Thymus (tissue), 11 donors: ENCODE measurements at regions not wholly inside any gene's neighbourhood (a gene's known extent, or its start where the extent isn't known, plus 50 kb on each side); places are given as distances from the start of the nearest gene placed in this dataset.

Experiments used
- DNase-seq, 9 donors: peaks; one replicate each; pipeline ENCODE4 v3.0.0-alpha.2; 2013; ENCODE audit warnings: low spot score in 9 of 9, low read depth in 6 of 9, missing footprints in 1 of 9
- H3K27ac ChIP-seq, 2 donors: one replicate each; pipeline ENCODE4 v1.5.1; 2013; ENCODE audit warnings: control low read depth in 1 of 2, low read depth in 1 of 2, low read length in 1 of 2, mild to moderate bottlenecking in 1 of 2, moderate library complexity in 1 of 2
- H3K27me3 ChIP-seq, 2 donors: one replicate each; pipeline ENCODE4 v1.5.1; 2013; ENCODE audit warnings: low read length in 1 of 2; ENCODE audit not compliant: control insufficient read depth in 2 of 2, insufficient read depth in 1 of 2
- H3K36me3 ChIP-seq, 2 donors: one replicate each; pipeline ENCODE4 v1.5.1; 2013; ENCODE audit warnings: low read length in 1 of 2, mild to moderate bottlenecking in 1 of 2, moderate library complexity in 1 of 2; ENCODE audit not compliant: control insufficient read depth in 2 of 2, insufficient read depth in 2 of 2
- H3K4me1 ChIP-seq, 2 donors: one replicate each; pipeline ENCODE4 v1.5.1; 2013; ENCODE audit warnings: low read length in 2 of 2; ENCODE audit not compliant: control insufficient read depth in 2 of 2, insufficient read depth in 2 of 2
- H3K4me3 ChIP-seq, 2 donors: one replicate each; pipeline ENCODE4 v1.5.1; 2013; ENCODE audit warnings: low read length in 2 of 2, control low read depth in 1 of 2, mild to moderate bottlenecking in 1 of 2
- H3K9me3 ChIP-seq, 2 donors: one replicate each; pipeline ENCODE4 v1.5.1; 2013; ENCODE audit warnings: low read length in 1 of 2, mild to moderate bottlenecking in 1 of 2; ENCODE audit not compliant: control insufficient read depth in 2 of 2, insufficient read depth in 1 of 2
- WGBS: extraction: QIAGEN DNeasy Blood & Tissue Kit; methylation state at CpG from one replicate; pipeline ENCODE4 v1.1.7; 2013; 5-methylcytosine and 5-hydroxymethylcytosine counted together
- donor health status: healthy.

- no peak for DNase-seq
- Histone ChIP-seq H3K27me3 (no peaks in the 10 kb centered on the region), H3K4me3 (no peak overlapping the region), H3K9me3 (no peaks in the 10 kb centered on the region), H3K36me3 (no peaks in the 10 kb centered on the region), H3K27ac (no peak overlapping the region), H3K4me1 (no peaks in the 10 kb centered on the region)
- WGBS = 80% methylated on average over 1 of the region's 1 CpG
Measured at GRCh38 chr5:8299716-8300115, 430.8 kb downstream of the MTRR start.

- no peak for DNase-seq
- Histone ChIP-seq H3K27me3 (no peaks in the 10 kb centered on the region), H3K36me3 (no peaks in the 10 kb centered on the region), H3K4me1 (no peaks in the 10 kb centered on the region), H3K4me3 (no peak overlapping the region), H3K27ac (no peak overlapping the region), H3K9me3 (peaks cover 0 to 15% of the 10 kb centered on the region in 2 donors)
- 92% methylated on average over 2 of the region's 2 CpGs for WGBS
Measured at GRCh38 chr5:8304341-8304740, 435.4 kb downstream of the MTRR start.

DNA sequence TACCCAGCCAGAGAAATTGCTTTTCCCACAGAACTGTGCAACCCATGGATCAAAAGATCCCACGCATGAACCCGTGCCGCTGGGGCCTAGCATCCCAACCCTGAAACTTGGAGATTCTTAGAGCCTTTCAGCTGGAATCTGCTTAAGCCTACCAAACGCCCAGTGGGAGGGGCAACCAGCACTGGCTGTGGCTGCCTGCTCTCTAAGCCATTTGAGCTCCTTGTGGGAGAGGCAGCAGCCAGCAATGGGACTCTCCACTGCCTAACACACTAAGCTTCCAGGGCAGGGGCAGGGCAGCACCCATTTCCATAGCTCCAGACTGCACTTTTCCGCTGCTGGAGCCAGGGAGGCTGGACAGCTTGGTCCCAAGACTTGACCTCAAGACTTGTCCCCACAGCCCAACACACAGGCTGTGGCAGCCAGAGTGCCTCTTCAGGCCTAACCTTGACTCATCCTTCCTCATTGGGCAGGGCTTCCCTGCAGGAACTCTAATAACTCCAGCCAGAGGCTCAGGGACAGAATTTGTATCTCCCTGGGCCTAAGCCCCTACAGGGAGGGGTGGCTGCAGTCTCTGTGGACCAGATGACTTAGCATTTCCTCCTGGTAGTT, 437.4 kb downstream of the MTRR start:
- Histone ChIP-seq H3K4me3 (no peak overlapping the region), H3K36me3 (no peaks in the 10 kb centered on the region), H3K27ac (no peak overlapping the region), H3K27me3 (no peaks in the 10 kb centered on the region), H3K4me1 (no peaks in the 10 kb centered on the region), H3K9me3 (peaks cover 0 to 15% of the 10 kb centered on the region in 2 donors)
- 95% methylated on average over 5 of the region's 5 CpGs for WGBS
- no peak for DNase-seq

DNA sequence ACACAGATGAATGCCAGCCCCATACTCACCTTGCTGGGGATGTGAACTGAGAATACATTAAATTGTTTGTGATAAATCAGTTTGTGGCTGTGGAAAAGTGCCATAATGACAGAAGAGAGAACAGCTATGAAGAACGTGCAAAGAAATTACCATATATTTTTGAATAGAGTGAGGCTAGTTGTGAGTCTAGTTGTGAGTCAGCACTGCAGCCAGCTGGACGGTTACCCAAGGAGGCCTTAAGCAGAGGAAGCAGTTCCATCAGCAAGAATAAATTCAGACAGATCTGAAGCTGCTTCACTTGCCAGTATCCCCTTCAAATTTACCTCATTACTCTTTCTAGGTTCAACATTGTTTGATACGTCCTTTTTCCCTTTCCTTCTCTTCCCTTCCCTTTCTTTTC, 446.0 kb downstream of the MTRR start:
- H3K36me3 ChIP-seq = no peaks in the 10 kb centered on the region
- WGBS = 79% methylated on average over 3 of the region's 3 CpGs
- DNase-seq = no peak

DNA sequence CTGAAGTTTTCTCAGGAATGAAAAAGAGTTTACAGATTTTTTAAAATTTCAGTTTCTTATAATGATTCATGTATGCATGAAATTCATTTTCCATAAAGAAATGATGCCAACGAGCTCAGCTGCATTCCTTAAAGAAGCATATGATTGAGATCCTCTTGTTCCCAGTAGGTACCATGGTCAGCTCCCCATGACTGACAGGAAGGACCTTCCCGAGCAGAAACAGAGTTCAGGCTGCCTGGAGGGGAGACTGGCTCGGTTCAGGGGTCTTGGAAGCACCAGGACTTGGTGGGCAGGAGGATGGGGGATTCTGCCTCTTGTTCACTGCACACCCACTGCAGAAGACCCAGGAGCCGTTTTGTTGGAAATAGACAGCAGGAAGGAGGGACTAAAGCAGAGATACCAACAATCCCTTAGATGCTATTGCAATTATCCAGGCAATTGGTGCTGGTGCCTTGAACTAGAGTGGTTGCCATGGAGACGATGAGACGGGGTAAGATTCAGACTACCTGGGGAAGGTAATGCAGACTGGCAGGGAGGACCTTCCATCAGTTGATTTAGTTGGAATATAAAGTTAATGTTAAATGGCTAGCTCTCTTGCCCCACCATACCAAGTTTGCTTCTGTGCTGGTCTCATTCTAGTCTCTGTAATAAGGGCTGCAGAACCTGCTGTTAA, 447.8 kb downstream of the MTRR start:
- H3K27ac ChIP-seq = no peak overlapping the region
- no peaks in the 10 kb centered on the region for H3K9me3 ChIP-seq
- H3K4me1 ChIP-seq = no peaks in the 10 kb centered on the region
- WGBS = 40% methylated on average over 6 of the region's 6 CpGs
- no peak overlapping the region for H3K4me3 ChIP-seq
- no peak for DNase-seq
- no peaks in the 10 kb centered on the region for H3K27me3 ChIP-seq
- no peaks in the 10 kb centered on the region for H3K36me3 ChIP-seq

More for the DNA sequence above, 446.0 kb downstream of the MTRR start:
- no peak overlapping the region for H3K4me3 ChIP-seq
- no peaks in the 10 kb centered on the region for H3K9me3 ChIP-seq
- no peaks in the 10 kb centered on the region for H3K4me1 ChIP-seq
- H3K27me3 ChIP-seq = no peaks in the 10 kb centered on the region
- H3K27ac ChIP-seq = no peak overlapping the region

DNA sequence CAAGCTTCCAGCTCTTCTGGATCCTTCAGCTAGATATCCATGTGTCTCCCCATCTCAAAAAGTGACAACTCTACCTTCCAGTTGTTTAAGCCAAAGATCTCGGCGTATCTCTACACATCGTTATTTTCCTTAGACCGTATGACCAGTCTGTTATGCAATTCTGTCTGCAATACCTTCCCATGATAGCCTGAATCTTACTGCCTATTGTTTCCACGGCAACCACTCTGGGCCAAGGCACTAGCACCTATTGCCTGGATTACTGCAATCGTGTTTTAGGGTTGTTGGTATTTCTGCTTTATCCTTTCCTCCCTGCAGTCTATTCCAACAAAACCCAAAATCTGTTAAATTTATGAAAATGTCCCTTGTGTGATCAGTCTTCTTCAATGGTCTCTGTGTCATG, 448.4 kb downstream of the MTRR start:
- no peaks in the 10 kb centered on the region for H3K9me3 ChIP-seq
- H3K27ac ChIP-seq = no peak overlapping the region
- H3K36me3 ChIP-seq = no peaks in the 10 kb centered on the region
- WGBS = 96% methylated on average over 6 of the region's 6 CpGs
- no peak for DNase-seq
- no peak overlapping the region for H3K4me3 ChIP-seq
- peaks cover 0 to 2% of the 10 kb centered on the region in 2 donors for H3K27me3 ChIP-seq
- no peaks in the 10 kb centered on the region for H3K4me1 ChIP-seq

- H3K4me1 ChIP-seq = no peaks in the 10 kb centered on the region
- DNase-seq = no peak
- no peaks in the 10 kb centered on the region for H3K9me3 ChIP-seq
- no peak overlapping the region for H3K4me3 ChIP-seq
- H3K27ac ChIP-seq = no peak overlapping the region
- H3K36me3 ChIP-seq = no peaks in the 10 kb centered on the region
- H3K27me3 ChIP-seq = peaks cover 0 to 2% of the 10 kb centered on the region in 2 donors
Measured at GRCh38 chr5:8320244-8320643, 451.3 kb downstream of the MTRR start.

- Histone ChIP-seq H3K36me3 (no peaks in the 10 kb centered on the region), H3K9me3 (no peaks in the 10 kb centered on the region), H3K27me3 (peaks cover 0 to 2% of the 10 kb centered on the region in 2 donors), H3K4me1 (no peaks in the 10 kb centered on the region), H3K27ac (no peak overlapping the region), H3K4me3 (no peak overlapping the region)
- no peak for DNase-seq
- WGBS = 95% methylated on average over 1 of the region's 1 CpG
Measured at GRCh38 chr5:8321272-8321671, 452.3 kb downstream of the MTRR start.

GRCh38 chr5:8322484-8322883, 453.5 kb downstream of the MTRR start:
- Histone ChIP-seq H3K27me3 (peaks cover 0 to 2% of the 10 kb centered on the region in 2 donors), H3K4me1 (no peaks in the 10 kb centered on the region), H3K4me3 (no peak overlapping the region), H3K36me3 (no peaks in the 10 kb centered on the region), H3K9me3 (no peaks in the 10 kb centered on the region), H3K27ac (no peak overlapping the region)
- no peak for DNase-seq
- 92% methylated on average over 2 of the region's 2 CpGs for WGBS
